Ramos (cell line): ENCODE measurements at regions not wholly inside any gene's neighbourhood (a gene's known extent, or its start where the extent isn't known, plus 50 kb on each side); places are given as distances from the start of the nearest gene placed in this dataset.

Source experiments
- in situ Hi-C: fragments of 300-500 bp; cut with MboI; formaldehyde crosslinking; loops from one replicate; pipeline ENCODE4 v1.14.3; 2022; ENCODE audit warnings: low sequenced_read_pairs; ENCODE audit not compliant: unreplicated experiment

DNA sequence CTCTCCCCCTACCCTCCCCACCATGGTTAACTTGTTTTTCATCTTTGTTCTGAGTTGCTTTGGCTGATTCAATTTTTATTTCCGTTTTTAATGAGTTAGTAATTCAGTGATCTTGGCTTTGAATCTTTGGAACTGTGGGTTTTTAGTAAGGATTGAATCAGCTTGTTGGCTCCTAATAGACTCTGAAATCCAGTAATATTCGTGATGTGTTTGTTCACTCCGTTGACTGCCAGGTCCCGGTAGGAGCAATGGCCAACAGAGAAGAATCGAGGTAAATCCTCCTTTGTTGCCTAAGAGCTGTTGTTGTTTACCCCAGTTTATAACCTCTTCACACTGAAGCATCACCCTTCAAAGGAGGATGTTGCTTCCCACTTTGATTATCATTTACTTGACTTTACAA lies 92.7 kb downstream of the PCSK1 start:
- in situ Hi-C loops = loop anchor here (10.0 to 25.0 kb wide), 3 partner anchors 264 to 578 kb away; no protein-coding TSS in a partner anchor

- in situ Hi-C loops = loop anchor here (10.0 to 25.0 kb wide), 3 partner anchors 265 to 578 kb away; no protein-coding TSS in a partner anchor
These were observed 93.2 kb downstream of the PCSK1 start for GRCh38 chr5:96339862-96340261.

GRCh38 chr5:96338624-96339415 lies 94.2 kb downstream of the PCSK1 start:
- in situ Hi-C loops = loop anchor here (25.0 kb wide), 1 partner anchor 577 kb away; no protein-coding TSS in a partner anchor

DNA sequence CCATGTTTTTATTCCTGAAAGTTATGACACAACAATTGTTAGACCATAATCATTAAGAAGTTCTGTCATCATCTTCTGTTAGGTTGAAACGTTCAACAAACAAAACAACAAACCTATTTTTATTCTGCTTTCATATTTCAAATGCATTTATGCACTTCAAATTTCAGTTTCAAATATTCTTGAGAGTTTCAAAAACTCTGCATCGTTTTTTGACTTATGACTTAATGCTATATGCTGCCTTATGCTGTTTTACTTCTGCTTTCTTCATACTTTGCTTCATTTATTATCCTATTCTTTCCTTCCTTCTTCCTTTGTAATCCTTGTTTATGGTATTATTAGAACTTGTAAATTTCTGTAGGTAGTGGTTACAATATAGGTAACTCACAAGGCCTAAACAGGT lies 95.0 kb downstream of the PCSK1 start:
- in situ Hi-C loops = loop anchor here (25.0 kb wide), 1 partner anchor 576 kb away; no protein-coding TSS in a partner anchor

DNA sequence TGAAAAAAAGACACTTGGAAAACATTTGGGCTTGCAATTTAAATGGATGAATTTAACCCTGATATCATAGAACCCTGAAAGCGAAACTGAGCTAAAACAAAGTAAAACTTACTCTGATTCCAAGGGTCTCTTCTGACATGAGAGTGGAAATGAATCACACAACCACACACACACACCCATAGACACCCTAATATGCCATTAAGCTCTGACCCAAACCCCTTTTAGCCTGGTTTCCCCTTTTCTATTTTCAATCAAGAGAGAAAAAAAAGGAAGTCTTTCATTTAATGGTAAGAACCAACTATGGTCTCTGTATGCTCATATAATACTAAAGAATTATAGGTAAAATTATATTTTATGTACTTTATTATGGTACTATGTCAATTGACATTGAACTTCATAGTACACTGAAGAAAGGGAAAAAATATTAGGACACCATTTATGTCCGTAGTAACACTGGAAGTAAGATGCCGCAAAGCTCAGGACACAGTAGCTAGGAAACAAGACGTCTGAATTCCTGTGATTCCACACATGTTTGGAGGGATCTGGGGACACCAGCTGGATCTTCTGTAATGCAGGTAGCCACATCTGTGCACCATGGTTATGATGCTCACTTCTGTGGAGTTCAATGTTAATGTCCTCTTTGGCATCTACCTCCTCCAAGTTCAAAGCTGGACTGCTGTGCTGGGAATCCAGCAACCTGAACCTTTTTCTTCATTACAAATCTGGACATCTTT lies 95.8 kb downstream of the PCSK1 start:
- in situ Hi-C loops = loop anchor here (25.0 kb wide), 1 partner anchor 575 kb away; no protein-coding TSS in a partner anchor

GRCh38 chr5:96336351-96336985 lies 96.6 kb downstream of the PCSK1 start:
- in situ Hi-C loops = loop anchor here (25.0 kb wide), 1 partner anchor 574 kb away; no protein-coding TSS in a partner anchor

DNA sequence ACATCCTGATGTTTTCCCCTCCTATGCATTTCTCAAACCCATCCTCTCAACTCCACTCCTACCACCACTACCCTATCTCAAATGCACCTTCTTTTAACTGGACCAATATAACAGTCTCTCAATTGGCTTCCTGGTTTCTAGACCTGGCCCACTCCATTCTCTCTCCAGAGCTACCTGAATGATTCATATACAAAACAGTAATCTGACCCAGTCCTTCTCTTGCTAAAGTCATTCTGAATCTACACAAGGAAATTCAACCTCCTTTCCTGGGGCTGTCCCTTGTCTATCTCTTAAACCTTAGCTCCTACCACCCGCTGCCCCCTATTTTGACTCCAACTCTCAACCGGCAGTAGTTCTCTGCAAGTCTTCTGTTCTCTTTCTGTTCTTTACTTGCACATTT lies 97.2 kb downstream of the PCSK1 start:
- in situ Hi-C loops = loop anchor here (25.0 kb wide), 1 partner anchor 574 kb away; no protein-coding TSS in a partner anchor

DNA sequence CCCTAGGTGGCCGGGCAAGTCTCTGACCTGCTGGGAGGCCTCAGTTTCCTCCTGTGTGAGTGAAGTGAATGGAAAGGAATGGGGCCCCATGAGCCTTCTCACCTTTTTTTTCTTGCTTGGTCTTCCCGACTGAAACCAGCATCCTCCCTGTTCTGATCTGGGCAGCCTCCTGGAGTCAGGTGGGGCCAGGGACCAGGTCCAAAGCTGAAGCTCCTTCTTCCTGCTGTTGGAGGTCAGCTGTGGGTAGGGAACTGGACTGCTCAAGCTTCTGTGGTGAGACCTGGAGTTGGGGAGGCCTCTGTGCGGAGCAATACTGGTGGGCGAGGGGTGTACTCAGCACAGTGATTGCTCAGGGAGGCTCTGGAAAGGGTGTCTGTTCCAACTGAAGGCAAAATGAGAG lies 99.7 kb downstream of the PCSK1 start:
- in situ Hi-C loops = loop anchor here (25.0 kb wide), 1 partner anchor 571 kb away; no protein-coding TSS in a partner anchor

- in situ Hi-C loops = loop anchor here (25.0 kb wide), 1 partner anchor 570 kb away; no protein-coding TSS in a partner anchor
These were observed 100.3 kb downstream of the PCSK1 start for GRCh38 chr5:96332535-96333366.

GRCh38 chr5:96331681-96332361 lies 101.2 kb downstream of the PCSK1 start:
- in situ Hi-C loops = loop anchor here (25.0 kb wide), 1 partner anchor 570 kb away; no protein-coding TSS in a partner anchor

- in situ Hi-C loops = loop anchor here (25.0 kb wide), 1 partner anchor 569 kb away; no protein-coding TSS in a partner anchor
These were observed 101.8 kb downstream of the PCSK1 start for GRCh38 chr5:96331210-96331609.

GRCh38 chr5:96330530-96331140 lies 102.4 kb downstream of the PCSK1 start:
- in situ Hi-C loops = loop anchor here (25.0 kb wide), 1 partner anchor 568 kb away; no protein-coding TSS in a partner anchor

DNA sequence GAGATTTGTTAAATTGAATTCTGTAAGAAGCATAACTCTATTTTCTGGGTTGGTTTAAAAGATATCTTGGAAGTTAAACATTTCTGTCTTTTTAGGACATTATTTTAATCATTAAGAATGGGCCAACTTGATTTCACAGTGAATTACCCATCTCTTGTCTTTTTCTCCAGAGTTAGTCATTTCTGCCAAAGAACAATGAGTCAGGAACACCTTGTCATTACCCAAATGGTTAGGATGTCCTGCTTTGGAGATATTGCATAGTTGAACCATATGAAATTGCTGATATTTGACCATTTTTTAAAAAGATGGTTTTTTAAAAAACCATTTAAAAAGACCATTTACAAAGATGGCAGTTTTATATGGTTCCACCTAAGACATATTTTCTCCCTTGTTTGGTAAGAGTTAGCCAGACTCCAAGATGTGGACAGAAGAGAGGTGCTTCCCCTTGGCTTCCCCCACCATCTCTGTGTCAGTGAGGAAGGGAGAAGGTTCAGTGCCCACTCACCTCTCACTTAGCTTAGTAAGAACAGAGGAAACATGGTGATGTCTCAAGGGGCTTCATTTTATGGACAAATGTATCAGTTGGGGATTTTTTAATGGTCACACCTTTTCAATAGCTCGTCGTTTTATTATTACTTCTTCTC lies 103.0 kb downstream of the PCSK1 start:
- in situ Hi-C loops = loop anchor here (25.0 kb wide), 1 partner anchor 568 kb away; no protein-coding TSS in a partner anchor

- in situ Hi-C loops = loop anchor here (25.0 kb wide), 1 partner anchor 567 kb away; no protein-coding TSS in a partner anchor
These were observed 103.8 kb downstream of the PCSK1 start for GRCh38 chr5:96329289-96329688.

- in situ Hi-C loops = loop anchor here (25.0 kb wide), 1 partner anchor 565 kb away; no protein-coding TSS in a partner anchor
These were observed 105.3 kb downstream of the PCSK1 start for GRCh38 chr5:96327722-96328121.

DNA sequence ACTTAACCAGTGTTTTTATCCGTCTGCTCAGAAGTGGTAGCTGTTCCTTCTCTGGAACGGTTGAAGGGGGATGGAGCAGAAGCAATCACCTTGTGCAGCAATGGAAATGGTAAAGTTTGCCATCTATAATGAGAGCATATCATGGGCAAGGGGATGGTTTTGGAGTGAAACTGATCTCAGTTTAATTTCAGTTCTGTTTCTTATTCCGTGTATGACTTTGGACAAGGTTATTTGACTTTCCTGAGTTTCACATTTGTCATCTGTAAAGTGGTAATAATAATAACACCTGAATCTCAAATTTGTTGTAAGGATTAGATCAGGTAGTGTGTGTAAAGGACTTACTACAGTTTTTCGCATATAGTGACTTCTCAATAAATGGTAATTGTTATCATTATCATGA lies 106.1 kb downstream of the PCSK1 start:
- in situ Hi-C loops = loop anchor here (25.0 kb wide), 1 partner anchor 565 kb away; no protein-coding TSS in a partner anchor

DNA sequence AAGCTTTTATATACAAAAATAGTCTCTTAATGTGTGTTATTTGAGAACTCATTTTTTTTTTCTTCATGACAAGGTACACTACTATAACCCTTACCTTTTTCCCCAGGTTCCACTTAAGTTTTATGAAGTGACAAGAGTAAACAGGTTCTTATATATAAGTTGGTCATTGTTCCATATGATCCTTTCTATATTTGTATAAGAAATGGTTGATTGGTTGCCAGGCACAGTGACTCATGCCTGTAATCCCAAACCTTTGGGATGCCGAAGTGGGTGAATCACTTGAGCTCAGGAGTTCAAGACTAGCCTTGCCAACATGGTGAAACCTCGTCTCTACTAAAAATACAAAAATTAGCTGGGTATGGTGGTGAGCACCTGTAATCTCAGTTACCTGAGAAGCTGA lies 108.3 kb downstream of the PCSK1 start:
- in situ Hi-C loops = loop anchor here (25.0 kb wide), 1 partner anchor 562 kb away; no protein-coding TSS in a partner anchor
